Panc1 (cell line): ENCODE measurements at regions not wholly inside any gene's neighbourhood (a gene's known extent, or its start where the extent isn't known, plus 50 kb on each side); places are given as distances from the start of the nearest gene placed in this dataset.

Source experiments
- ATAC-seq: fragments of 200-7000 bp; cut with Tn5 transposase; 2 replicates; pipeline ENCODE4 v1.9.1; 2020; ENCODE audit warnings: mild to moderate bottlenecking, moderate library complexity
- BruUV-seq: library from RNA; stranded (reverse); fragments of 400-500 nt; replicated peaks from 2 replicates; lab custom pipeline; 2021; lab: Mats Ljungman, UMichigan
- CTCF ChIA-PET: fragments of 300-600 bp; sonication (Branson Sonifier 250); formaldehyde crosslinking; loops from one replicate; lab custom pipeline; 2022; ENCODE audit warnings: antibody characterized with exemption; lab: Charles Lee
- POLR2A ChIA-PET: fragments of 300-600 bp; sonication (Branson Sonifier 250); formaldehyde crosslinking; loops from one replicate; lab custom pipeline; 2022; ENCODE audit warnings: antibody characterized with exemption; lab: Charles Lee
- DNase-seq: peaks from one replicate; pipeline ENCODE4 v3.0.0-alpha.2; 2010; ENCODE audit warnings: low read depth, low spot score
- H3K27ac ChIP-seq: 2 replicates; pipeline ENCODE4 v1.5.1; 2011; ENCODE audit warnings: mild to moderate bottlenecking, low read length, inconsistent platforms
- H3K27me3 ChIP-seq: fragments of 200-500 bp; sonication (Bioruptor generic); 2 replicates; pipeline ENCODE4 v1.6.0; 2014; ENCODE audit warnings: low read length, inconsistent platforms; ENCODE audit not compliant: control insufficient read depth, insufficient read depth
- H3K36me3 ChIP-seq: fragments of 200-500 bp; sonication (Bioruptor generic); 2 replicates; pipeline ENCODE4 v1.5.1; 2014; ENCODE audit warnings: inconsistent platforms, mild to moderate bottlenecking, low read length, moderate library complexity; ENCODE audit not compliant: control insufficient read depth, insufficient read depth
- H3K4me1 ChIP-seq: 2 replicates; pipeline ENCODE4 v1.5.1; 2011; ENCODE audit warnings: inconsistent platforms, mild to moderate bottlenecking, low read length, moderate library complexity; ENCODE audit not compliant: control insufficient read depth, insufficient read depth
- H3K4me3 ChIP-seq, 2 experiments: 2 replicates each; pipeline ENCODE4 v1.5.1; 2011 to 2012; ENCODE audit warnings: low read depth in 2 of 2, low read length in 2 of 2, mild to moderate bottlenecking in 2 of 2, inconsistent platforms in 1 of 2, moderate library complexity in 1 of 2
- H3K9me3 ChIP-seq: fragments of 200-500 bp; sonication (Bioruptor generic); 2 replicates; pipeline ENCODE4 v1.5.1; 2014; ENCODE audit warnings: low read depth, mild to moderate bottlenecking, inconsistent platforms, low read length, moderate library complexity; ENCODE audit not compliant: control insufficient read depth, insufficient read depth
- POLR2AphosphoS5 ChIP-seq: IDR thresholded peaks from 2 replicates; pipeline ENCODE4 v1.6.1; 2012; ENCODE audit warnings: mild to moderate bottlenecking, low read depth, low read length, moderate library complexity
- SIN3A ChIP-seq: IDR thresholded peaks from 2 replicates; pipeline ENCODE4 v1.6.1; 2012; ENCODE audit warnings: low read depth, mild to moderate bottlenecking, low read length, moderate library complexity, borderline replicate concordance; ENCODE audit not compliant: insufficient read depth
- TCF7L2 ChIP-seq: IDR thresholded peaks from 2 replicates; pipeline ENCODE4 v1.6.1; 2011; ENCODE audit warnings: mild to moderate bottlenecking, low read depth, low read length, inconsistent platforms
- in situ Hi-C: cut with HindIII; loops from 2 replicates; pipeline ENCODE4 v1.10.0; 2016; ENCODE audit warnings: low sequenced_read_pairs, low pct_unique_long_range_greater_than_20kb
- intact Hi-C: fragments of 100-400 bp; cut with micrococcal nuclease; formaldehyde crosslinking; loops from one replicate; pipeline ENCODE4 v1.10.0; 2022; ENCODE audit not compliant: unreplicated experiment
- TF ChIP-seq, protein P1 (sequence below), 2 experiments: IDR thresholded peaks; 2 replicates each; pipeline ENCODE4 v1.6.1; 2011 to 2012; ENCODE audit warnings: low read depth in 2 of 2, control low read depth in 1 of 2, low read length in 1 of 2, mild to moderate bottlenecking in 1 of 2, moderate library complexity in 1 of 2; ENCODE audit not compliant: insufficient read depth in 1 of 2
- TF ChIP-seq, protein P2 (sequence below): fragments of 450-650 bp; IDR thresholded peaks from 2 replicates; pipeline ENCODE4 v1.5.1; 2017; ENCODE audit warnings: mild to moderate bottlenecking

DNA sequence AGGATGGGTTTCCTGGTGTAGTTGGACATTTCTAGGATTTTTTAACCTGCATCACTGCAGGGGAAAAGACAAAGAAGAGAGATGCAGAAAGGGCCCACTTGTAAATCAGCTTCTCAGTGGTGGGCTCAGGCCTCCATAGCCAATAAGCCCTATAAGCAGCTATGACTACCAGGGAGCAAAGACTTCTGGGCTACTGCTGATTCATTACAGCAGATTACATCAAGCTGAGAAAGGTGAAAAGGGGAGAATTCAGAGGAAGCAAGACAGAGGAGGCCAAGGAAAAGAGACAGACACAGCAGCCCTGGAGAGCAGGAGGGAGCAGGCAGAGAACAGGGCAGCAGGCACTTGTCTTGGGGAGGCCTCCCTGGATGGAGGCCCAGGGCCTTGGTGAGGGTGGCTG, 95.2 kb downstream of the KCNA5 start:
- no peaks in the 10 kb centered on the region for H3K27me3 ChIP-seq
- no peaks in the 10 kb centered on the region for H3K36me3 ChIP-seq
- H3K9me3 ChIP-seq = no peaks in the 10 kb centered on the region
- TF ChIP-seq TCF7L2 = no peak
- no peak for TF ChIP-seq POLR2AphosphoS5
- TF ChIP-seq, protein P1, sequence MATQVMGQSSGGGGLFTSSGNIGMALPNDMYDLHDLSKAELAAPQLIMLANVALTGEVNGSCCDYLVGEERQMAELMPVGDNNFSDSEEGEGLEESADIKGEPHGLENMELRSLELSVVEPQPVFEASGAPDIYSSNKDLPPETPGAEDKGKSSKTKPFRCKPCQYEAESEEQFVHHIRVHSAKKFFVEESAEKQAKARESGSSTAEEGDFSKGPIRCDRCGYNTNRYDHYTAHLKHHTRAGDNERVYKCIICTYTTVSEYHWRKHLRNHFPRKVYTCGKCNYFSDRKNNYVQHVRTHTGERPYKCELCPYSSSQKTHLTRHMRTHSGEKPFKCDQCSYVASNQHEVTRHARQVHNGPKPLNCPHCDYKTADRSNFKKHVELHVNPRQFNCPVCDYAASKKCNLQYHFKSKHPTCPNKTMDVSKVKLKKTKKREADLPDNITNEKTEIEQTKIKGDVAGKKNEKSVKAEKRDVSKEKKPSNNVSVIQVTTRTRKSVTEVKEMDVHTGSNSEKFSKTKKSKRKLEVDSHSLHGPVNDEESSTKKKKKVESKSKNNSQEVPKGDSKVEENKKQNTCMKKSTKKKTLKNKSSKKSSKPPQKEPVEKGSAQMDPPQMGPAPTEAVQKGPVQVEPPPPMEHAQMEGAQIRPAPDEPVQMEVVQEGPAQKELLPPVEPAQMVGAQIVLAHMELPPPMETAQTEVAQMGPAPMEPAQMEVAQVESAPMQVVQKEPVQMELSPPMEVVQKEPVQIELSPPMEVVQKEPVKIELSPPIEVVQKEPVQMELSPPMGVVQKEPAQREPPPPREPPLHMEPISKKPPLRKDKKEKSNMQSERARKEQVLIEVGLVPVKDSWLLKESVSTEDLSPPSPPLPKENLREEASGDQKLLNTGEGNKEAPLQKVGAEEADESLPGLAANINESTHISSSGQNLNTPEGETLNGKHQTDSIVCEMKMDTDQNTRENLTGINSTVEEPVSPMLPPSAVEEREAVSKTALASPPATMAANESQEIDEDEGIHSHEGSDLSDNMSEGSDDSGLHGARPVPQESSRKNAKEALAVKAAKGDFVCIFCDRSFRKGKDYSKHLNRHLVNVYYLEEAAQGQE (IDR thresholded peaks at IDR 0.05; ENCODE audit: insufficient read depth in 1 of 2, low read depth in 2 of 2, low read length in 1 of 2) = no peak
- TF ChIP-seq, protein P2, sequence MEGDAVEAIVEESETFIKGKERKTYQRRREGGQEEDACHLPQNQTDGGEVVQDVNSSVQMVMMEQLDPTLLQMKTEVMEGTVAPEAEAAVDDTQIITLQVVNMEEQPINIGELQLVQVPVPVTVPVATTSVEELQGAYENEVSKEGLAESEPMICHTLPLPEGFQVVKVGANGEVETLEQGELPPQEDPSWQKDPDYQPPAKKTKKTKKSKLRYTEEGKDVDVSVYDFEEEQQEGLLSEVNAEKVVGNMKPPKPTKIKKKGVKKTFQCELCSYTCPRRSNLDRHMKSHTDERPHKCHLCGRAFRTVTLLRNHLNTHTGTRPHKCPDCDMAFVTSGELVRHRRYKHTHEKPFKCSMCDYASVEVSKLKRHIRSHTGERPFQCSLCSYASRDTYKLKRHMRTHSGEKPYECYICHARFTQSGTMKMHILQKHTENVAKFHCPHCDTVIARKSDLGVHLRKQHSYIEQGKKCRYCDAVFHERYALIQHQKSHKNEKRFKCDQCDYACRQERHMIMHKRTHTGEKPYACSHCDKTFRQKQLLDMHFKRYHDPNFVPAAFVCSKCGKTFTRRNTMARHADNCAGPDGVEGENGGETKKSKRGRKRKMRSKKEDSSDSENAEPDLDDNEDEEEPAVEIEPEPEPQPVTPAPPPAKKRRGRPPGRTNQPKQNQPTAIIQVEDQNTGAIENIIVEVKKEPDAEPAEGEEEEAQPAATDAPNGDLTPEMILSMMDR = no peak
- no peak for TF ChIP-seq SIN3A
- intact Hi-C loops (no loop called here), in situ Hi-C loops (no loop called here)
- DNase-seq (no peak), ATAC-seq (no peak)
- no peaks in the 10 kb centered on the region for H3K4me1 ChIP-seq
- ChIA-PET CTCF (no interaction called here), POLR2A (no interaction called here)
- no TSS peak for BruUV-seq
- H3K4me3 ChIP-seq = no peak overlapping the region
- H3K27ac ChIP-seq = no peak overlapping the region

DNA sequence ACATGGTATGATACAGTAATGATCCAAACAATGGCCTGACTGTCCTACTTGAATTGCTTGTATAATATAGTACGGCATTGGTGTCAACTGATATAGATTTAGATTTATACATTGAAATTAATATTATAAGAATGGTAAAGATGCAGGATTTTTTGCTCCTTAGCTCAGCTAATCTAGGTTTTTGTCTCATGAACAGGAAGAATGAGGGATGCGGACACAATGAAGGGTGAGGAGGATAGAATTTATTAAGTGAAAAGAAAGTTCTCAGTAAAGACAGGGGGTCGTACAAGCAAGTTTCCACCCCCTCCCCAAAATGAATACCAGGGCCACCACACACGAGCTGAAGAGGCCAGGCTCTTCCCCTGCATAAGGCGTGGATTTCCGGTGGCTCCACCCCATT, 96.1 kb downstream of the KCNA5 start:
- TF ChIP-seq, protein P2 = no peak
- TF ChIP-seq SIN3A (no peak), TCF7L2 (no peak), POLR2AphosphoS5 (no peak)
- TF ChIP-seq, protein P1 (IDR thresholded peaks at IDR 0.05; ENCODE audit: insufficient read depth in 1 of 2, low read depth in 2 of 2, low read length in 1 of 2) = no peak
- ATAC-seq = no peak
- DNase-seq = no peak
- no peaks in the 10 kb centered on the region for H3K36me3 ChIP-seq
- intact Hi-C loops (no loop called here), in situ Hi-C loops (no loop called here)
- no peak overlapping the region for H3K4me3 ChIP-seq
- H3K27ac ChIP-seq = no peak overlapping the region
- no peaks in the 10 kb centered on the region for H3K4me1 ChIP-seq
- ChIA-PET CTCF (no interaction called here), POLR2A (no interaction called here)
- BruUV-seq = no TSS peak
- no peaks in the 10 kb centered on the region for H3K9me3 ChIP-seq
- no peaks in the 10 kb centered on the region for H3K27me3 ChIP-seq
